Tibial nerve (tissue), 4 donors: ENCODE measurements at regions not wholly inside any gene's neighbourhood (a gene's known extent, or its start where the extent isn't known, plus 50 kb on each side); places are given as distances from the start of the nearest gene placed in this dataset.

Experiments
- DNase-seq, 2 donors: peaks; one replicate each; pipeline ENCODE4 v3.0.0-alpha.2; 2019; ENCODE audit warnings: low spot score in 2 of 2
- H3K27ac ChIP-seq, 4 donors: fragments of 200-600 bp; sonication (generic) in 3 of 4; one replicate each; pipeline ENCODE4 v1.5.1; 2017 to 2019; ENCODE audit warnings: mild to moderate bottlenecking in 1 of 4
- H3K27me3 ChIP-seq, 2 donors: fragments of 200-600 bp; sonication (generic) in 1 of 2; one replicate each; pipeline versions ENCODE4 v1.5.1 to v1.6.0; 2017 to 2019
- H3K36me3 ChIP-seq, 3 donors: fragments of 200-600 bp; sonication (generic); one replicate each; pipeline ENCODE4 v1.5.1; 2018 to 2019
- H3K4me1 ChIP-seq, 4 donors: fragments of 200-600 bp; sonication (generic) in 3 of 4; one replicate each; pipeline ENCODE4 v1.5.1; 2017 to 2019
- H3K4me3 ChIP-seq, 4 donors: fragments of 200-600 bp; sonication (generic) in 3 of 4; one replicate each; pipeline ENCODE4 v1.5.1; 2017 to 2019; ENCODE audit warnings: mild to moderate bottlenecking in 1 of 4, moderate library complexity in 1 of 4
- H3K9me3 ChIP-seq, 4 donors: fragments of 200-600 bp; sonication (generic) in 3 of 4; one replicate each; pipeline ENCODE4 v1.5.1; 2017 to 2019
- EP300 ChIP-seq, 2 donors: sonication (generic); formaldehyde crosslinking; IDR thresholded peaks; one replicate each; pipeline ENCODE4 v1.6.1; 2017; ENCODE audit warnings: antibody characterized with exemption in 2 of 2, mild to moderate bottlenecking in 1 of 2
- POLR2A ChIP-seq, 2 donors: fragments of 450-650 bp; IDR thresholded peaks; one replicate each; pipeline ENCODE4 v1.6.1; 2017; ENCODE audit warnings: antibody characterized with exemption in 2 of 2, mild to moderate bottlenecking in 2 of 2, moderate library complexity in 2 of 2
- WGBS, 2 donors: methylation state at CpG; one replicate each; pipeline ENCODE4 v1.1.5; 2018; 5-methylcytosine and 5-hydroxymethylcytosine counted together
- TF ChIP-seq, protein P1 (sequence below), 5 experiments: fragments of 200-600 bp in 3 of 5; fragments of 450-650 bp in 2 of 5; sonication (generic) in 3 of 5; IDR thresholded peaks; one replicate each; pipeline ENCODE4 v1.5.1; 2016 to 2019; ENCODE audit warnings: antibody characterized with exemption in 5 of 5, mild to moderate bottlenecking in 3 of 5, moderate library complexity in 2 of 5

GRCh38 chr3:17954801-17955200 is 212.4 kb upstream of the TBC1D5 start:
- no peak for DNase-seq
- H3K9me3 ChIP-seq: no peaks in the 10 kb centered on the region
- H3K27ac ChIP-seq: no peak overlapping the region
- H3K36me3 ChIP-seq: no peaks in the 10 kb centered on the region
- TF ChIP-seq, protein P1, sequence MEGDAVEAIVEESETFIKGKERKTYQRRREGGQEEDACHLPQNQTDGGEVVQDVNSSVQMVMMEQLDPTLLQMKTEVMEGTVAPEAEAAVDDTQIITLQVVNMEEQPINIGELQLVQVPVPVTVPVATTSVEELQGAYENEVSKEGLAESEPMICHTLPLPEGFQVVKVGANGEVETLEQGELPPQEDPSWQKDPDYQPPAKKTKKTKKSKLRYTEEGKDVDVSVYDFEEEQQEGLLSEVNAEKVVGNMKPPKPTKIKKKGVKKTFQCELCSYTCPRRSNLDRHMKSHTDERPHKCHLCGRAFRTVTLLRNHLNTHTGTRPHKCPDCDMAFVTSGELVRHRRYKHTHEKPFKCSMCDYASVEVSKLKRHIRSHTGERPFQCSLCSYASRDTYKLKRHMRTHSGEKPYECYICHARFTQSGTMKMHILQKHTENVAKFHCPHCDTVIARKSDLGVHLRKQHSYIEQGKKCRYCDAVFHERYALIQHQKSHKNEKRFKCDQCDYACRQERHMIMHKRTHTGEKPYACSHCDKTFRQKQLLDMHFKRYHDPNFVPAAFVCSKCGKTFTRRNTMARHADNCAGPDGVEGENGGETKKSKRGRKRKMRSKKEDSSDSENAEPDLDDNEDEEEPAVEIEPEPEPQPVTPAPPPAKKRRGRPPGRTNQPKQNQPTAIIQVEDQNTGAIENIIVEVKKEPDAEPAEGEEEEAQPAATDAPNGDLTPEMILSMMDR (IDR thresholded peaks at IDR 0.05): no peak
- TF ChIP-seq POLR2A (IDR thresholded peaks at IDR 0.05): no peak
- TF ChIP-seq EP300 (IDR thresholded peaks at IDR 0.05): no peak
- no peaks in the 10 kb centered on the region for H3K4me1 ChIP-seq
- no peaks in the 10 kb centered on the region for H3K27me3 ChIP-seq
- no peak overlapping the region for H3K4me3 ChIP-seq
- WGBS, 2 donors: 71 to 73% methylated on average over 1 of the region's 1 CpG

- Histone ChIP-seq H3K27ac (no peak overlapping the region), H3K4me3 (no peak overlapping the region), H3K4me1 (no peaks in the 10 kb centered on the region), H3K36me3 (no peaks in the 10 kb centered on the region), H3K9me3 (no peaks in the 10 kb centered on the region), H3K27me3 (no peaks in the 10 kb centered on the region)
- TF ChIP-seq, protein P1 (IDR thresholded peaks at IDR 0.05): no peak
- TF ChIP-seq POLR2A (IDR thresholded peaks at IDR 0.05) (no peak), EP300 (IDR thresholded peaks at IDR 0.05) (no peak)
- DNase-seq: no peak
- 67 to 100% methylated on average over 1 to 2 of the region's 2 CpGs for WGBS, 2 donors
Measured at GRCh38 chr3:17951241-17951640, 208.8 kb upstream of the TBC1D5 start.

DNA sequence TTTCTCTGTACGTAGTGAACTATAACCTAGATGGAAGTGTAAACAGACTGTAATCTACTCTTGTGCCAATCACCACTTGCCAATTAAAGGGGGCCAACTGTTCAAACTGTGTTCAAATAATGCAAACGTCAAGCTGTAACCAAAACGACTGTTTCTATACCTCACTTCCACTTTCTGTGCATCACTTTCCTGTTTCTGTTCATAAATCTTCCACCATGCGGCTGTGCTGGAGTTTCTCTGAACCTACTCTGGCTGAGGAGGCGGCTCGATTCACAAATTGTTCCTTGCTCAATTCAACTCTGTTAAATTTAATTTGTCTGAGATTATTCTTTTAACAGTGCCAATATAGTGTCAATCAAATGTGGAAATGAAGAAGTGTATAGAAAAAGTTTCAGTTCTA is 206.7 kb upstream of the TBC1D5 start:
- H3K36me3 ChIP-seq: no peaks in the 10 kb centered on the region

DNA sequence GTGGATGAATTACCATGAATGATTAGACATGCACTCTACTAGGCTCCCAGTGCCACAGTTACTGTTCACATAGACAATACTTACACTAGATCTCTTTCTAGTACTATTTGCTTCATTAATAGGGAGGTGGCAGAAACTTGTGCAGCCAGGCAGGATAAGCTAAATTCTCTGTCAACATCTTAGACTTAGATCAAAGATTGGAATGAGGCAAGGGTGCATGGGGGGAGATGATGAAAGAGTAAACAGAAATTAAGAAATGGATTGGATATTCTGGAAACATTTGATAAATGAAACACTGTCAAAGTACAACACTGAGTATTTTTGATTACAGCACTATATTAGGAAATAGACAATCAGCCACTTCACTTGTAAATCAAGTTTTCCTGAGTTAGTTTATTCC is 205.4 kb upstream of the TBC1D5 start:
- DNase-seq: no peak
- Histone ChIP-seq H3K4me3 (no peak overlapping the region), H3K27me3 (no peaks in the 10 kb centered on the region), H3K36me3 (no peaks in the 10 kb centered on the region), H3K9me3 (no peaks in the 10 kb centered on the region), H3K27ac (no peak overlapping the region), H3K4me1 (no peaks in the 10 kb centered on the region)
- TF ChIP-seq POLR2A (IDR thresholded peaks at IDR 0.05) (no peak), EP300 (IDR thresholded peaks at IDR 0.05) (no peak)
- TF ChIP-seq, protein P1 (IDR thresholded peaks at IDR 0.05): no peak

More for the DNA sequence above, 206.7 kb upstream of the TBC1D5 start:
- no peak for DNase-seq
- H3K4me1 ChIP-seq: no peaks in the 10 kb centered on the region
- 59 to 60% methylated on average over 6 of the region's 6 CpGs for WGBS, 2 donors
- no peaks in the 10 kb centered on the region for H3K9me3 ChIP-seq
- TF ChIP-seq POLR2A (IDR thresholded peaks at IDR 0.05): no peak
- TF ChIP-seq, protein P1 (IDR thresholded peaks at IDR 0.05): no peak
- TF ChIP-seq EP300 (IDR thresholded peaks at IDR 0.05): no peak
- H3K27ac ChIP-seq: no peak overlapping the region
- H3K4me3 ChIP-seq: no peak overlapping the region
- no peaks in the 10 kb centered on the region for H3K27me3 ChIP-seq

- H3K4me3 ChIP-seq: no peak overlapping the region
- H3K36me3 ChIP-seq: no peaks in the 10 kb centered on the region
- no peaks in the 10 kb centered on the region for H3K27me3 ChIP-seq
- DNase-seq: no peak
- no peak overlapping the region for H3K27ac ChIP-seq
- TF ChIP-seq EP300 (IDR thresholded peaks at IDR 0.05) (no peak), POLR2A (IDR thresholded peaks at IDR 0.05) (no peak)
- TF ChIP-seq, protein P1 (IDR thresholded peaks at IDR 0.05): no peak
- 76 to 83% methylated on average over 6 of the region's 6 CpGs for WGBS, 2 donors
- H3K4me1 ChIP-seq: no peaks in the 10 kb centered on the region
- no peaks in the 10 kb centered on the region for H3K9me3 ChIP-seq
Measured at GRCh38 chr3:17946619-17947018, 204.2 kb upstream of the TBC1D5 start.
